Stimulated activated naive CD4-positive, alpha-beta T cell treated with Interleukin-2 at 50 U/mL for 16 hours (primary cell): ENCODE measurements at regions not wholly inside any gene's neighbourhood (a gene's known extent, or its start where the extent isn't known, plus 50 kb on each side); places are given as distances from the start of the nearest gene placed in this dataset.
"Not testable (repeated sequence)": the region's sequence is repeated elsewhere in the genome, so short reads cannot be mapped to it uniquely, and the experiment has no call there.

ENCODE experiments used
- DNase-seq: peaks from one replicate; lab custom pipeline; 2025; lab: John Stamatoyannopoulos, UW

- DNase-seq, result no peak
These were observed 55.1 kb downstream of the SOX9 start for GRCh38 chr17:72175787-72176515.

GRCh38 chr17:72176516-72176851 is 55.7 kb downstream of the SOX9 start:
- DNase-seq, result no peak

GRCh38 chr17:72176951-72177660 is 56.3 kb downstream of the SOX9 start:
- no peak for DNase-seq

- DNase-seq, result no peak
These were observed 56.9 kb downstream of the SOX9 start for GRCh38 chr17:72177738-72178137.

- no peak for DNase-seq
These were observed 61.6 kb downstream of the SOX9 start for GRCh38 chr17:72182371-72182873.

- no peak for DNase-seq
These were observed 62.4 kb downstream of the SOX9 start for GRCh38 chr17:72183194-72183685.

GRCh38 chr17:72184805-72185204 is 64.0 kb downstream of the SOX9 start:
- DNase-seq, result no peak

- no peak for DNase-seq
These were observed 64.7 kb downstream of the SOX9 start for GRCh38 chr17:72185564-72185963.

- no peak for DNase-seq
These were observed 66.7 kb downstream of the SOX9 start for GRCh38 chr17:72187556-72187955.

GRCh38 chr17:72188801-72189200 is 68.0 kb downstream of the SOX9 start:
- no peak for DNase-seq

GRCh38 chr17:72189768-72190593 is 69.2 kb downstream of the SOX9 start:
- no peak for DNase-seq

GRCh38 chr17:72191356-72191755 is 70.5 kb downstream of the SOX9 start:
- no peak for DNase-seq

GRCh38 chr17:72191921-72192799 is 71.3 kb downstream of the SOX9 start:
- DNase-seq, result no peak

- DNase-seq, result no peak
These were observed 72.0 kb downstream of the SOX9 start for GRCh38 chr17:72192800-72193192.

- DNase-seq, result no peak
These were observed 72.7 kb downstream of the SOX9 start for GRCh38 chr17:72193391-72194106.

- DNase-seq, result not testable (repeated sequence)
These were observed 73.3 kb downstream of the SOX9 start for GRCh38 chr17:72194107-72194440.

- no peak for DNase-seq
These were observed 78.4 kb downstream of the SOX9 start for GRCh38 chr17:72199256-72199655.

- DNase-seq, result no peak
These were observed 83.9 kb downstream of the SOX9 start for GRCh38 chr17:72204742-72205141.

- DNase-seq, result no peak
These were observed 84.5 kb downstream of the SOX9 start for GRCh38 chr17:72205357-72205756.

GRCh38 chr17:72205822-72206221 is 85.0 kb downstream of the SOX9 start:
- no peak for DNase-seq

GRCh38 chr17:72206376-72206775 is 85.6 kb downstream of the SOX9 start:
- no peak for DNase-seq
